NOMO-1 treated with dmso at 0.1 percent for 144 hours (cell line): ENCODE measurements at regions not wholly inside any gene's neighbourhood (a gene's known extent, or its start where the extent isn't known, plus 50 kb on each side); places are given as distances from the start of the nearest gene placed in this dataset.
A peak's percentile ranks its signal among the peaks of the same experiment; 100 is the strongest.
"Not testable (repeated sequence)": the region's sequence is repeated elsewhere in the genome, so short reads cannot be mapped to it uniquely, and the experiment has no call there.

Experiments
- DNase-seq: peaks from one replicate; lab custom pipeline; 2025; ENCODE audit not compliant: unreplicated experiment; lab: John Stamatoyannopoulos, UW

DNA sequence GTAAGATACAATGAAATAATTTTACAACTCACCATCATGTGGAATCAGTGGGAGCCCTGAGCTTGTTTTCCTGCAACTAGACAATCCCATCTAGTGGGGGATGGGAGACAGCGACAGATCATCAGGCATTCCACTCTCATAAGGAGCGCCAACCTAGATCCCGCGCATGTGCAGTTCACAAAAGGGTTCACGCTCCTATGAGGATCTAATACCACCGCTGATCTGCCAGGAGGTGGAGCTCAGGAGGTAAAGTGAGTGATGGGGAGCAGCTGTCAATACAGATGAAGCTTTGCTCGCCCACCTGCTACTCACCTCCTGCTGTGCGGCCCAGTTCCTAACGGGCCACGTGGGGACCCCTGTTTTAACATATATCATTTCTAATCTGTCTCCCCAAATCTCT, 165.7 kb upstream of the MXRA5 start:
- DNase-seq, result not testable (repeated sequence)

GRCh38 chrX:3509934-3510333, 163.5 kb upstream of the MXRA5 start:
- DNase-seq, result no peak

- no peak for DNase-seq
Measured at GRCh38 chrX:3504916-3505315, 158.5 kb upstream of the MXRA5 start.

- DNase-seq, result no peak
Measured at GRCh38 chrX:3501833-3502535, 155.5 kb upstream of the MXRA5 start.

- not testable (repeated sequence) for DNase-seq
Measured at GRCh38 chrX:3495836-3496769, 149.7 kb upstream of the MXRA5 start.

DNA sequence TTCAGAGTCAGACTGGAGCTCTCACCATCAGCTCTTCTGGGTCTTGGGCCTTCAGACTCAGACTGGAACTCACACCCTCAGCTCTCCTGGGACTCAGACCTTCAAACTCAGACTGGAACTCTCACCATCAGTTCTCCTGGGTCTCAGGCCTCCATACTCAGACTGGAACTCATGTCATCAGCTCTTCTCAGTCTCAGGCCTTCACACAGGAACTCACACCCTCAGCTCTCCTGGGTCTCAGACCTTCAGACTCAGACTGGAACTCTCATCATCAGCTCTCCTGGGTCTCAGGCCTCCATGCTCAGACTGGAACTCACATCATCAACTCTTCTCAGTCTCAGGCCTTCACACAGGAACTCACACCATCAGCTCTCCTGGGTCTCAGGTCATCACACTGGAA, 147.2 kb upstream of the MXRA5 start:
- no peak for DNase-seq

GRCh38 chrX:3485727-3486126, 139.3 kb upstream of the MXRA5 start:
- no peak for DNase-seq

GRCh38 chrX:3479026-3479425, 132.6 kb upstream of the MXRA5 start:
- no peak for DNase-seq

GRCh38 chrX:3476973-3477372, 130.5 kb upstream of the MXRA5 start:
- DNase-seq, result no peak

DNA sequence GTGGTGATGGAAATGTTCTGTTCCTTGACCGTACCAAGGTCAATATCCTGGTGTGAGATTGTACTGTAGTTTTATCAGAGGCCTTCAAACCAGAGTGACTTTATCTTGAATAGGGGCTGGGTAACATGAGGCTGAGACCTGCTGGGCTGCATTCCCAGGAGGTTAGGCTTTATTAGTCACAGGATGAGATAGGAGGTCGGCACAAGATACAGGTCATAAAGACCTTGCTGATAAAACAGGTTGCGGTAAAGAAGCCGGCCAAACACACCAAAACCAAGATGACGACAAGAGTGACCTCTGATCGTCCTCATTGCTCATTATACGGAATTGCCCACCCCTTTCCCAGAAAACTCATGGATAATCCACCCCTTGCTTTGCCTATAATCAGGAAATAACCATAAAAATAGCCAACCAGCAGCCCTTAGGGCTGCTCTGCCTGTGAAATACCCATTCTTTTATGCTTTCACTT, 123.8 kb upstream of the MXRA5 start:
- DNase-seq, result not testable (repeated sequence)

GRCh38 chrX:3468031-3468430, 121.6 kb upstream of the MXRA5 start:
- DNase-seq, result no peak

DNA sequence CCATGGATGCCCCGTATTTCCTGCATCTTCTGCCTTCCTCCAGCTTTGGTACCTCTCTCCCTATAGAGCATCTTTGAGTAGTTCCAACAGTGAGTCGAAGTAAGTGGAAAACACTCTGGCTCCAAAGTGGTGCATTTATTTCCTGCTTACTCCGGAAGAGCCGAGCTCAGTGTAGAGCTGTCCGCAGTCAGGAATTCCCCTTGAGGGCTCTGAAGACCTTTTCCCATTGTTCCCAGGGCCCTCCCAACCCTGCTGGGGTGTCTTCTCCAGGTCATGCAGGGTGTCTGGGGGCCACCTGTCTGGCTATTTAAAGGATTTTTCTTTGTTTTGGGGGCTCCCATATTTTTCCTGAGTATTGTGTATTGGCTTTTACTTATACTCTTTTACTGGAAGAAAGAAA, 118.6 kb upstream of the MXRA5 start:
- DNase-seq, result no peak

DNA sequence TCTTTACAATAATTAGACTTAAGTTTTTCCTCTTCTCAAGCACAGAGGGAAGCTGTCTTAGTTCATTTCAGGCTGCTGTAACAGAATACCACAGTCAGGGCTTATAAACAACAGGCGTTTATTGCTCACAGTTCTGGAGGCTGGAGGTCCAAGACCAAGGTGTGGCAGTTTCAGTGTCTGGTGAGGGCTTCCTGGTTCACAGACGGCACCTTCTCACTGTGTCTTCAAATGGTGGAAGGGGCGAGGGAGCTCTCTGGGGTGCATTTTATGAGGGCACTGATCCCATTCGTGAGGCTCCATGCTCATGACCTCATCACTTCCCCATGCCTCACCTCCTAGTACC, 115.7 kb upstream of the MXRA5 start:
- peak; percentile 55 for DNase-seq

DNA sequence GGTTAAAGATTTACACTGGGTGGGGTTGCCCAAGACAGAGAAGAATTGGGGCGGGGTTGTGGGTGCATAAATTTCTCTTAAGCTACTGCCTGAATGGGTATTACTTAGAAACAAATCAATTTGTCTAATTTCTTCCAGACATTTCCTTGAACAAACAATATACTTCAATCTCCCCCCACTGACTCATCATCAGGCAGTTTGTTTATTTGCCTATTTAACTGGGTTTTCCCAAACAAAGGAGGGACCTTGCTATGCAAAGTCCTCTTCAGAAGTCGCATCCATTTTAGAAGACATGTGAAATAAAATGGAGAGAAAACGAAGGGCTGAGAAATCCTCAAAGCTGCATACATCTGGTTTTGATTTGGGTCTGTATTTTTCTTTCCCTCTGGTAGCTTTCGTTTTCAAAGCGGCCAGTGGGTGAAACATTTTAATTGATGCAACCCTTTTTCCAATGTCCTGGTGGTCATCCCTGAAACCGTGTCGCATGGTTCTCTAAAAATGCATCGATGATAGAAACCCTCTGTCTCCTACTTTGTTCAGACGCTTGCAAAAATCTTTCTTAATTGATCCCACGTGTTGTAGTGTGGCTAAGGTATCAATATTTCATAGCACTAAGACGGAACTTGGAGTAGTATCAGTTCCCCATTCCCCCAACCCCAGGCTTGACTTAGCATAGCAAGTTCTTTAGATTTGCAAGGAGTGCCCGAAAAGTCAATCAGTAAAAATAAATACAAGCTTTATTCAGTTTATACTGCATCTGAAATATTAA, 115.1 kb upstream of the MXRA5 start:
- peak; percentile 90 for DNase-seq

DNA sequence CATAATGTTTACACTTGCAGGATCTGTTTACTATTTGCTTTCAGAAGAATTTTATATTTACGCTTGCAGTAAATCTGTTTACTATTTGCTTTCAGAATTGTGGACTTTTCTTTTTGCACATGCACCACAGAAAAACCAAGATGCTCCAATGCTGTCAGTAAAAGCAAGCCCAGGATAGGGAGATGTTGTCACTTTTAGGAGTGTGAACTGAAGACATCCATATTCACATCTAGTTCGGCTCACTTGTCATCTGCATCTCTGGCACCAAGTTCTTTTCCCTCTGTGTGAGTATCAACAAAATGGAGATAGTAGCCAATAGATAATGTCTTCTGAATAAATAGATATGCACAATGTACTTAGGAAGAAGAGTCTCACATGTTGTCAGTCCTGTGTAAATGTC, 109.3 kb upstream of the MXRA5 start:
- no peak for DNase-seq

- DNase-seq, result no peak
Measured at GRCh38 chrX:3451571-3451970, 105.1 kb upstream of the MXRA5 start.

- DNase-seq, result no peak
Measured at GRCh38 chrX:3450881-3451570, 104.6 kb upstream of the MXRA5 start.

GRCh38 chrX:3449287-3449686, 102.8 kb upstream of the MXRA5 start:
- DNase-seq, result no peak

DNA sequence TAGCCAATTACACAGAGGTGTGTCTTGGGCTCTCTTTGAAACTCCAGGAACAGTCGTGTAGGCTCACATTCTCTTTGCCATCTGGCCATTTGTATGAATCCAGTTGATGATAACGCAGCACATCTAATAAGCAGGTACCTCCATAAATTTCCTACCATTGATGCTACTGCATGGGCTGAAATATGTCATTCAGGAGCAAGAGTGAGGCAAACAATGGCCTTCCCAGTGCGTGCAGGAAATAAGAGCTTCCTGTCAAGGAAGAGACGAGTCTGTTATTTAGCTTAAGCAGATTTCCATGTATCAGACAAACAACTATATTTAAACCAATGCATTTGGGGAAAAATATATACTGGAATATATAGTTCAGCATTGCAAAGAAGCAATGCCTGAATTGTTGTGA, 102.1 kb upstream of the MXRA5 start:
- no peak for DNase-seq

GRCh38 chrX:3445806-3446490, 99.5 kb upstream of the MXRA5 start:
- DNase-seq, result no peak
